D721Med (cell line): ENCODE measurements at regions not wholly inside any gene's neighbourhood (a gene's known extent, or its start where the extent isn't known, plus 50 kb on each side); places are given as distances from the start of the nearest gene placed in this dataset.
"Not testable (repeated sequence)": the region's sequence is repeated elsewhere in the genome, so short reads cannot be mapped to it uniquely, and the experiment has no call there.

ENCODE experiments used
- DNase-seq: peaks from one replicate; pipeline ENCODE4 v3.0.0; 2011; ENCODE audit warnings: low spot score; ENCODE audit not compliant: insufficient read length
- FAIRE-seq: peaks from 2 replicates; lab custom pipeline; 2011; peaks lifted over from hg19 to GRCh38; lab: Jason Lieb, UNC
- TF ChIP-seq, protein P1 (sequence below): IDR thresholded peaks from 2 replicates; pipeline ENCODE4 v1.5.1; 2012; ENCODE audit warnings: mild to moderate bottlenecking, control low read depth; ENCODE audit not compliant: insufficient read depth; ENCODE audit errors: missing control alignments

DNA sequence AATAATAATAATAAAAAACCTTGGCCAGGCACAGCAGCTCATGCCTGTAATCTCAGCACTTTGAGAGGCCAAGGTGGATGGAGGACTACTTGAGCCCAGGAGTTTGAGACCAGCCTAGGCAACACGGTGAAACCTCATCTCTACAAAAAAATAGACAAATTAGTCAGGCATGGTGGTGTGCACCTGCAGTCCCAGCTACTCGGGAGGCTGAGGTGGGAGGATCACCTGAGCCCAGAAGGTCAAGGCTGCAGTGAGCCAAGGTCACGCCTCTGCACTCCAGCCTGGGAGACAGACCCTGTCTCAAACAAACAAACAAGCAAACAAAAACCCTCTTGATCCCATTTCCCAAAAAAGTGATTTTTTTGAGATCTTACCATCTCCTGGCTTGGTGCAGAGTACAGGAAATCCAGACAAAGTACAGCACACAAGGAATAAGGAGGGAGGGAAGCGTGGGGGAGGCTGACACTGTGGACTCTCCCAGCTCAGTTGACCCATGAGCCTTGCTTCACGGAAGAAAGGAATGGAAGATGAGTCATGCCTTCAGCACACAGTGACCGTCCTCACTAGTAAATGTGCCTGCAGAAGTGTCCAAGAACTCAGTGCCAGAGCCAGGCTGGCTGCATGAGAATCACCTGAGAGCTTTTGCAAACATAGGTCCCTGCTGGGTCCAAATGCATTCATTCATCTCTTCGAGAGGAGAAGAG, 136.9 kb downstream of the OTOP1 start:
- DNase-seq, FAIRE-seq: not testable (repeated sequence)

DNA sequence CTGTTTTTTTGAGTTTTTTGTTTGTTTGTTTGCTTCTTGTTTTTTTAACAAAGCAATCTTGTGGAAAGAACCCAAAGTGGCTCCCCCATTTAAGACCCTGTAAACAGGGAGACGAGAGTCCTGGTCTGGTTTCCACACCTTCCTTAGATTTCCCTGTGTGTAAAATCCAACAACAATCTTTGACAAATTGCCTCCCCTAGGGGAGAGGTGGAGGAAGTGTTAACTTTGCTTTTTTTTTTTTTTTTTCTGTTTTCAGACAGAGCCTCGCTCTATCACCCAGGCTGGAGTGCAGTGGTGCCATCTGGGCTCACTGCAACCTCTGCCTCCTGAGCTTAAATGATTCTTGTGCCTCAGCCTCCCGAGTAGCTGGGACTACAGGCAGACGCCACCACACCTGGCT, 136.0 kb downstream of the OTOP1 start:
- not testable (repeated sequence) for FAIRE-seq, DNase-seq
- TF ChIP-seq, protein P1, sequence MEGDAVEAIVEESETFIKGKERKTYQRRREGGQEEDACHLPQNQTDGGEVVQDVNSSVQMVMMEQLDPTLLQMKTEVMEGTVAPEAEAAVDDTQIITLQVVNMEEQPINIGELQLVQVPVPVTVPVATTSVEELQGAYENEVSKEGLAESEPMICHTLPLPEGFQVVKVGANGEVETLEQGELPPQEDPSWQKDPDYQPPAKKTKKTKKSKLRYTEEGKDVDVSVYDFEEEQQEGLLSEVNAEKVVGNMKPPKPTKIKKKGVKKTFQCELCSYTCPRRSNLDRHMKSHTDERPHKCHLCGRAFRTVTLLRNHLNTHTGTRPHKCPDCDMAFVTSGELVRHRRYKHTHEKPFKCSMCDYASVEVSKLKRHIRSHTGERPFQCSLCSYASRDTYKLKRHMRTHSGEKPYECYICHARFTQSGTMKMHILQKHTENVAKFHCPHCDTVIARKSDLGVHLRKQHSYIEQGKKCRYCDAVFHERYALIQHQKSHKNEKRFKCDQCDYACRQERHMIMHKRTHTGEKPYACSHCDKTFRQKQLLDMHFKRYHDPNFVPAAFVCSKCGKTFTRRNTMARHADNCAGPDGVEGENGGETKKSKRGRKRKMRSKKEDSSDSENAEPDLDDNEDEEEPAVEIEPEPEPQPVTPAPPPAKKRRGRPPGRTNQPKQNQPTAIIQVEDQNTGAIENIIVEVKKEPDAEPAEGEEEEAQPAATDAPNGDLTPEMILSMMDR: peak; percentile 14

DNA sequence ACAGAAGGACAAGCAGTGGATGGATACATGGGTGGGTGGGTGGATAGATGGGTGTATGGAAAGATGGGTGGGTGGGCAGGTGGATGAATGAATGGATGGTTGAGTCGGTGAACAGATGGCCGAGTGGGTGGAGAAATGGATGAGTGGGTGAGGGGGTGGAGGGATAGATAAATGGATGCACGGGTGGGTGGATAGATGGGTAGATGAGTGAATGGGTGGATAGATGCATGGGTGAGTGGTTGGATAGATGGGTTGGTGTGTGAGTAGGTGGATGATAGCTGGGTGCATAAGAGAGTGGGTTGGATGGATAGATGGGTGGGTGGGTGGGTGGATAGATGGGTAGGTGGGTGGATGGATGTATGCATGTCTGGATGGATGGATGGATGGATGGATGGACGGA, 134.6 kb downstream of the OTOP1 start:
- not testable (repeated sequence) for DNase-seq, FAIRE-seq

DNA sequence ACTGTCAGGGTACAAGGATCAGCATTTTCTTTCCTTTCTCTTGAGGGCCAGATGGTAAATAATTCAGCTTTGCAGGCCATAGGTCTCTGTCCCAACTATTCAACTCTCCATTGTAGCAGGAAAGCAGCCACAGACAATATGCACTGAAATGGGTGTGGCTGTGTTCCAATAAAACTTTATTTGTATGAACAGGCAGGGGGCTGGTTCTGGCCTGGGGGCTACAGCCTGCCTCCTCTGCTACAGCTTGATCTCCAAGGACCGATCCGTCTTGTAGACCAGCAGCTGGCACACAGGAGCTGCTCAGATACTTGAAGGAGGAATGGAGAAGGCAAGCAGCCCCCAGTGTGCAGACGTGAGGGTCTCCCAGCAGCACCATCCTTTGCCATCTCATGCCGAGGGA, 127.1 kb downstream of the OTOP1 start:
- not testable (repeated sequence) for FAIRE-seq, DNase-seq

DNA sequence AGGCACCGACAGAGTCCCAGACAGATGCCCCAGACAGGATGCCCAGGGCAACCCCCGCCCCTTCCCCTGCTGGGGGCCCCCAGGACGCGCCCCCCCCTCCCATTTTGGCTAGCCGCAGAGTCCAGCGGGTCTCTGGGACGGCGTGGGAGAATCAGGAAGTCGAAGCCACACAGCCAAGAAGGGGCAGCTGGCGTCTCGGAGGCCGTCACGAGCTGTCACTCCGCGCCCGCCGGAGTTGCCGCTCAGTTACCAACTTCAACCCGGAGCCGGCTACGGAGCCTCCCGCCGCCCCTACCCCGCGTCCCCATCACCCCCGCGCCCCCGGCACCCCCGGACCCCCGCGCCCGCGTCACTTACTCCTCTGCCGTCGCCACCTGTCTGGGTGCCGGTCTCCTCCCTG, 119.8 kb downstream of the OTOP1 start:
- FAIRE-seq: not testable (repeated sequence)

DNA sequence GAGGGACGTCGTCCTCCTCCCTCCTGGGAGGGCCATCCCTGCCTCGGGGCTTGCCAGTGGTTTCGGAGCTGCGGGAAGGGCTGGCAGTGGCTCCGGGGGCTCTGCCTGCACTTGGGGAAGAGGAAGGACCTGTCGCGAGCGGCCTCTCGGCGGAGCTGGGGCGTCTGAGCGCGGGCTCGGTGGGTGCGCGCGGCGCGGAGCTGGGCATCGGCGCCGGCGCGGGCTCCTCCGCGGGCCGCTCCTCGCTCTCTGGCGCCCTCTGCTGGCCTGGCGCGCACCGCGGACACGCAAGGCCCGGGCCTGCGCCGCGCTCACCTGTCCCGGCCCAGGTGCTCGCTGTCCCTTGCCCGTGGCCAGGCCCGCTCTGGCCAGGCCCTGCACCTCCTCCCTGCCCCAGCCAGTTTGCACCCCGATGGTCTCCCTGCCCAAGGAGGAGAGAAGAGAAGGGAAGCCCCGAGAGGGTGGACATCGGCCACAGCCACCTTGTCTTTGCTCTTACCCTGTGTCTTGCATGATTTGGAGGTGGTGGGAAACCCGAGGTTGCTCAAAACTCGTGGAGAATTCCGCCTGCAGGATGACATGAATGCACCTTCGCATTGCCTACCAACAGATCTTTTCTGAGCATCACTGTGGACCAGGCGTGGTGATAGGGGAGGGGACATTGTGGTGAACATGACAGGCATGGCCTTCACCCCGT, 119.2 kb downstream of the OTOP1 start:
- TF ChIP-seq, protein P1: peak; percentile 67
- FAIRE-seq: not testable (repeated sequence)
- peak; percentile 46 for DNase-seq

More for the DNA sequence above, 119.8 kb downstream of the OTOP1 start:
- DNase-seq: not testable (repeated sequence)

DNA sequence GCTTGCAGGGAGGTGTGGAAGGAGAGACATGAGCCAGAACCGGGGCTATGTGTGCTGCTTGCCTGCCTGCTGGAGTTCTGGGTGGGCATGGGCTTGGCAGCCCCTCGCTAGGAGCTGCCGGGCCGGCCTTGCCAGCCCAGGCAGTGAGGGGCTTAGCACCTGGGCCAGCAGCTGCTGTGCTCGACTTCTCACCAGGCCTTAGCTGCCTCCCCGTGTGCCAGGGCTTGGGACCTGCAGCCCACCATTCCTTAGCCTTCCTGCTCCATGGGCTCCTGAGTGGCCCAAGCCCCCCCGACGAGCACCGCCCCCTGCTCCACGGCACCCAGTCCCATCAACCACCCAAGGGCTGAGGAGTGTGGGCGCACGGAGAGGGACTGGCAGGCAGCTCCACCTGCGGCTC, 111.3 kb downstream of the OTOP1 start:
- not testable (repeated sequence) for FAIRE-seq

DNA sequence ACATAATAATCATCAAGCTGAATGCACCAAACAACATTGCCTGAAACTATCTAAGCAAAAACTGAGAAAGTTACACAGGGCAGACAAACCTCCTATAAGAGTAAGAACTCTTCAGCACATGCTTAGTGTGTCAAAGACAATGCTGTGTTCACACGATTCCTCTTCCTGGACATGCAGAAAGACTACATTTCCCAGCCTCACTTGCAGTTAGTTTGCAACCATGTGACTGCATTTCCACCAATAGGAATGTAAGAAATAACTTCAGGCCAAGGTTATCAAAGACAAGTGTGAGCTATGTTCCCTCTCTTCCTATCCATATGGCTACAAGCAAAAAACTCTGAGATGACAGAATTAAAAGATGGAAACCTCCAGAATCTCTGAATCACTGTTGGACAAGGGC, 109.8 kb downstream of the OTOP1 start:
- DNase-seq, FAIRE-seq: not testable (repeated sequence)

More for the DNA sequence above, 111.3 kb downstream of the OTOP1 start:
- not testable (repeated sequence) for DNase-seq

DNA sequence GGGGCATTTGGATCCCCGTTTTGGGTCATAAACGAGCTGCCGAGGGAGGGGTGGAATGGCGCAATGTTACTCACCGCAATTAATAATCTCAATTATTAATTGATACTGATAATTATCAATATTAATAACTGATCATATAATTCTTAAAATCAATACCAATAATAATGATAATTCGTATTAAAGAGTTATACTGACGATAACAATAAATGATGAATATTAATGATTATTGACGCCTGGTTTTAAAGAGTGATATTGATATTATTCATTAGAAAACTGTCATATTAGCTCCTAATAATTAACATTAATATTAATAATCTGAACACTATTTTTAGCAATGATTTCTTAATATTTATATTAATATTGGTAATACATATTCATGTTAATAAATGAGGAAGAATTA, 92.4 kb downstream of the OTOP1 start:
- not testable (repeated sequence) for DNase-seq, FAIRE-seq

DNA sequence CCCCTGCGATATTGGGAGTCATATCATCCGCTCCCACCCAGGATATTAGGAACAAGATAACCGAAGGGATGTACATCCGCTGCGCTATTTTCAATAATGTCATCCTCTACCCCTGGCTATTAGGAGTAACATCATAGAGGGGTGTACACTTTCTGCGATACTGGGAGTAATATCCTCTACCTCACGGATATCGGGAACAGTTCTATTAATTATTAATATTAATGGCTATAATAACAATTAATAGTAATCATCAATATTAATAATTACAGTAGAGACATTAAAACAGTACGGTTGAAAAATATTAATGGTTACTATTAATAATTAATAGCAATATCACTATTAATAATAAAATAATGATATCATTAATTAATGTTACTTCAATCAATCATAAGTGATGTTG, 90.1 kb downstream of the OTOP1 start:
- DNase-seq, FAIRE-seq: not testable (repeated sequence)
